Right forelimb (tissue), 1 donor: ENCODE measurements at regions not wholly inside any gene's neighbourhood (a gene's known extent, or its start where the extent isn't known, plus 50 kb on each side); places are given as distances from the start of the nearest gene placed in this dataset.

Source experiments
- DNase-seq: peaks from one replicate; pipeline ENCODE4 v3.0.0-alpha.2; 2018

DNA sequence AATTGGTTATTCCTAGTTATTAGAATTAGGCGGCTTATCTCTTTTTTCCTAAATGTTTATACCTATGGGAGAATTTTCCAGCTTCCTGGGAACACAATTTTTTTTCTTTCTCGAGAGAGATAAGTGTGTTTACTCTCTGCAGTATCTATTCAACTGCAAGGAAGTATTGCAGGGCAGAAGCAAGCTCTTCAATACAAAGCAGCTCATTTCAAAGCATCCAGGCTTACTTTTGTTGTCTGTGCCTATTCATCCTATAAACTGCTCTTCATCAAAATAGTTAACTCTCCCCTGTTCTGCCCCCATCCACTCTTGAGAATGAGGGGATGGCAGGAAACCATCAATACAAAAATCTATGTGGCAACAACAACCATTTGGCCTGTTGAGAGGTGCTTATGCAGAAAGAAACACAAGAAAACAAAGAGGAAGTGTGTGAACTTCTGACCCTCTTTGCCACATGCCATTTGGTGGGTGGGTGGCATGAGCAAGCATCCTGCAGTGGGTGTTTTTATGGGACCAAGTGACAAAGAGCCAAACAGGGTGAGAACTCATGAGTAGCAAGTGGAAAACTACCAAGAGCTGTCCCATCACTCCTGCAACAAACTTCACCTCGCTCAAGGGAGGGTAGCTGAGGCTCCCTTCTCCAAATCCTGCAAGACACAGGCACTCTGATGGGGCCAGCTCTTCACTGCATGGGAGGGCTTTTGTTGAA is 50.6 kb upstream of the MRPS6 start:
- no peak for DNase-seq

DNA sequence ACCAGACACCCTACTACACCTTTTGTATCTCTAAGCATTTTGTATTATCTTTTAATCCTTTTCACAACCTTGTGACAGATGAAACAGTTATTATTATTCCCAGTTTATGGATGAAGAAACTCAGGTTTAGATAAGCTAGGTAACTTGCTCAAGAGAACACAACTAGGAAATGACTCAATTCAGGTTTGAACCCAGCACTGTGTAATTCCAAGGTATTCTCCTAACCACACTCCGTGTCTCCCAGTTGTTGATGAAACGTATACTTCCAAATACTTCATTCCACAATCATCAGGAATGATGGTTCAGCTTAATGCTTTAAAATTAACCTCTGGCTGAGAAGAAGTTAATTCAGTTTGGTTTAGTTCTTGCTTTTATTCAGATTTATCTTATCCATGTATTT is 51.7 kb upstream of the MRPS6 start:
- DNase-seq, result no peak

DNA sequence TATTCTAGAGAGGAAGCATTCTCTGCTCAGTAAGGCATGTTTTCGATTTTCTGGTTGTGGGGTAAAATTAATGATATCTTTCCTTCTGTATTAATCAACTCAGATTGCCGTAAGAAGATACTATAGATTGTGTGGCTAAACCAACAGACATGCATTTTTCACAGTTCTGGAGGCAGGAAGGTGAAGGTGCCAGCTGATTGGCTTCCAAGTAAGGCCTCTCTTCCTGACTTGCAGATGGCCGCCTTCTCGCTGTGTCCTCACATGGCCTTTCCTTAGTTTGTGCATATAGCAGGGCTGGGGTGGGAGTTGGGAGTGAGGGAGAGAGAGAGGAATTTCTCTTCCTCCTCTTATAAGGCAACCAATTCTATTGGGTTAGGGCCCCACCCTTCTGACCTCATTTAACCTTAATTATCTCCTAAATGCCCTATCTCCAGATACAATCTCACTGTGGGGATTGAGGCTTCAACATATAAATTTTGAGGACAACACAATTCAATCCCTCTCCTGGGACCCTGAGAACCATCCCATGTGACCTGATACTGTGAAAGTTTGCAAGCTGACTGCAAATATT is 52.3 kb upstream of the MRPS6 start:
- DNase-seq, result no peak

DNA sequence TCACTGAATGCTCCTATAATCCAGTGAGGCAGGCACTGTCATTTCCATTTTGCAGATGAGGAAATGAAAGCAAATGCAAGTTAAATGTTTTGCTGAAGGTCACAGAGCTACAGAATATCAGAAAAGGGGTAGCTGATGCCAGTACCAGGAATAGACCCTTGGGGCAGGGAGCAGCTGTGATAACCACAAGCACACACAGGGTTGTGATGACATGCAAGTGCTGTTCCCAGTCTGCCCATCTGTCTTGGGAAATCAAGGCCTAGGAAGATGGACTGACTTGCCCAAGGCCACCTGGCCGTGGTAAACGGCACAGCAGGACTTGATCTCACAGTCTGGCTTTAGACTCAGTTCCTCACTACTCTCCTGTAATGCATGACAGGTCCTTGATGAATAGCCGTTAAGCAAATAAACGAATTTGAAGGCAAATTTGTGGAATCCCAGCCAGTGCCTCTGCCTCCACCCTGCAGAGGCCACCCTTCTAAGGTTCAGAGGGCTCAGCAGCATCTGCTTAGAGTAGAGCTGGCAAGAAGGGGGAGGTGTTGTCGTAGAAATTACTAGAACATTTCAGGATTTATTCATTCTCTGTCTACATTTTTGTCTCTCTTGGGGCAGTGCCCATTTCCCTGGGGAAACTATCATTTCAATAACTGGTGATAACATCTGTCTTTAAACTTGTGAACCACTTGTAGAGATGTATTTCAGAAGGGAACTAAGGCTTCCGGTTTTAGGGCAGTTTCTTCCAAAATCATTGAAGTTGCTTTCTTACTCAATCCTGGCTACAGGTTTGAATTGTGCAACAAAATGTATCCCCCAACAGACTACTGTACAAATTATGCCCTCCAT is 53.2 kb upstream of the MRPS6 start:
- no peak for DNase-seq

DNA sequence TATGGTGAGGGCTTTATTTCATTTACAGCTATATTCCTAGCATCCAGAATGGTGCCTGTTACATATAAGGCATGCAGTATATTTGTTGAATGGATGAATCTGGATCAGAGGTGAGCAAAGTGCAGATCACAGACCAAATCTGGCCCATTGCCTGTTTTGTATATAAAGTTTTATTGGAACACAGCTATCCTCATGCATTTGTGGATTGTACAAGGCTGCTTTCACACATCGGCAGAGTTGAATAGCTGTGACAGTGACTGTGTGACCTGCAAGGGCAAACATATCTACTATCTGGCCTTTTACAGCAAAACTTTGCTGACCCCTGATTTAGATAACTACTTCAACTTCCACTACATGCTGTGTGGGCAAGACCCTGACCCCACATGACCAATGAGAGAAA is 54.0 kb upstream of the MRPS6 start:
- DNase-seq, result no peak

DNA sequence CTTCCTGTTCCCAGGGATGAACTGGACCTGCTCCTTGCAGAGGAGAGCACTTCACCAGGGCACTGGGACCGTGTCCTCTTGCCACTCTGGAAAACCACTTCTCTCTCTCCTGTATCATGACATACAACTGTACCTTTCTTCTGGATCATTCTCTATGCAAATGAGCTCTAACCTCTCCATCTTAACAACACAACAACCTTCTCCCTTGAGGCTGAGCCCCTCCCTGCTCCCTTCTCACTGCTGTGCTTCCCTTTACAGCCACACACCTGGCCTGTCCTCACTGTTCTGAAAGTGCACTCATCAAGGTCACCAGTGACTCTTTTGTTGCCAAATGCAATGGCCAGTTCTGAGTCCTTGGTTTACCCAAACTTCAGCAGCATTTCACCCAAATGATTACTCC is 54.5 kb upstream of the MRPS6 start:
- DNase-seq, result no peak

DNA sequence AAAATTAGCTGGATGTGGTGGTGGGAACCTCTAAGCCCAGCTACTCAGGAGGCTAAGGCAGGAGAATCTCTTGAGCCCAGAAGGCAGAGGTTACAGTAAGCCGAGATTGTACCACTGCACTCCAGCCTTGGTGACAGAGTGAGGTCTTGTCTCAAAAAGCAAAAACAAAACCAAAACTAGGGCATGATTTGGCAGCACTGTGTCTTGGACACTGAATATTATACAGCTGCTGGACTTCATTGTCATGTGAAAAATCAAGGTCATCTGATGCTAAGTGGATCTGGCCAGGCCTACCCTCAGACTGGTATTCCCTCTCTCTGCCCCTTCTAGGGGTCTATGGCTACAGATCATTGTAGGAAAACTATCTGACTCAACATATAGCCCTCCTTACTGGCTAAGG is 55.2 kb upstream of the MRPS6 start:
- DNase-seq, result no peak

DNA sequence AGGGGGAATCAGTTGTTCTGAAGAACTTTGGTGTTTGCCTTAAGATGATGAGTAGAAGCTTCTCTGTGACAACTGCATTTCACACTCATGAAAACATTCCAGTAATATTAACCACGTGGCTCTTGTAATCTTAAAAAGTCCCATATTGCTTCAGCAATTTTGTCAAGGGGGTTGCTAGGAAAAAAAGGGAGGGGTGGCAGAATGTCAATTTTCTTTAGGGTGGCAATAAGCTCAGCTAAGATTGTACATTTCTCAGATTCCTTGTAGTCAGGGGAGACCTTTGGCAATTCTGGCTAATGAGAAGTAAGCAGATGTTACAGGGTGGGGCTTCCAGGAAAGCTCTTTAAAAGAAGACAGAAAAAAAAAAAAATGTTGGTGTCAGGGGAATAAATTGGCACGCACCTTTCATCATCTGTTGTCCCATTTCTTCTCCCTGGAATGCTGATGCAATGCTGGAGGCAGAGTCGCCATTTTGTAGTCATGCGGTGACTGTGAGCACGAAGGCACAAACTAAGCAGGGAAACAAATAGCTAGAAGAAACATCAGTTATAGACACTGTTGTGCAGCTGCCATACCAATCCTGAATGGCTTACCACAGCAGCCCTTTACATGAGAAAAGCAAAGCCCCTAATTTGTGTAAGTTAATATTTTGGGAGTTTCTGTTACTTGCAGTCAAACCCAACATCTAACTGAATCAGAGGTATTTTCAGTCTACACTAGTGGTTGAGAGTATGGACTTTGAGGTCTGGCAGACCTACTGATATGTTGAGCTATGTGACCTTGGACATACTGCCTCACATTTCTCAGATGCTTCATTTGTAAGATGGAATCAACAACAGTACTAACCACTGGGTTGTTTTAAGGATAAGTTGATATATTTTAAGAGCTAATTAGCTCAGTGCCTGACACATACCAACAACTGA is 56.1 kb upstream of the MRPS6 start:
- no peak for DNase-seq

DNA sequence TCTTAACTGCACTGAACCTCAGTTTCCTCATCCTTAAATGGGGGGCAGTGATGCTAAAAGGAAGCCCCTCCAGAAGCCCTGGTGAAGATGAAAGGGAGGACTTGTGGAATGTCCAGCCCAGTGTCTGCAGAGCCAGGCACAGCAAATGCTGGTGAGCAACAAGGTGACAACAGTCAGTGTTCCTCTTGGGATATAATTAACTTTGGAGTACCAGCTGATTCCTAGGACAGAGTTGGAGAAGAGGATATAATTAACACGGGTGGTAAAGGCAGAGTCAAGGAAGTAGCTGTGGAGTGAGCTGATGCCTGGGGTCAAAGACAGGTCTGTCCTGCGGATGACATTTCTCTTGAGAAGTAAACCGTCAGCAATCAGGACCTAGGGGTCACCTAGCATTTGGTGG is 60.7 kb upstream of the MRPS6 start:
- DNase-seq, result no peak

DNA sequence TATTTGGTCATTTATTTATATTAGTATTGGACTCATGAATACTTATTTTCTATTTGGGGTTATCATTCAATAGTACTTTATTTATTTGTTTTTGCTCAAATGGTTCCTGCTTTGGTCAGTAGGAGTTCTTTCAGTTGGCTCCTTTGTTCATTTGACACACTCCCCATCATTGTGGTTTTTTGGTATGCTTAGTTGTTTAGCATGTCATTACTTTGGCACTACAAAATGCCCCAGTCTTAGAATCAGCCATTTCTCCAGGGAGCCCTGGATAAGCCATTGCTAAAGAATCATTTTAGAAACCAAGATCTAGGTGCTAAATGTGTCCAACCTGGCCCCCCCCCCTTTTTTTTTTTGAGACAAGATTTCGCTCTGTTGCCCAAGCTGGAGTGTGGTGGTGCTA is 61.7 kb upstream of the MRPS6 start:
- DNase-seq, result no peak

DNA sequence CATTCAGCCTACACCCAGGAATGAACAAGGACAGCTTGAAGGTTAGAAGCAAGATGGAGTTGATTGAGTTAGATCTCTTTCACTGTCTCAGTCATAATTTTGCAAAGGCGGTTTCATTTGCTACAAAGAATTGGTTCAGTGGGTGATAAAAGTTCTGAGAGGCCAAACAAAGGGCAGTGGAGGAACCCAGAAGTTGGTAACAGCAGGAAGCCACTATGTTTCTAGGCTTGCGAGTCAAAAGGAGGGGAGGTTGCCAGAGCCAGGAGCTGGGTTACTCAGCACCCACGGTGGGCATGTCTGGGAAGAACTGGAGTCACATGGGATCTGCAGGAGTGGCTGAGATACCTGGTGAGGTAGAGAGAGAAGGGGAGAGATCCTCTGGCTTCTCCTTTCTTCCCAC is 64.2 kb upstream of the MRPS6 start:
- no peak for DNase-seq

DNA sequence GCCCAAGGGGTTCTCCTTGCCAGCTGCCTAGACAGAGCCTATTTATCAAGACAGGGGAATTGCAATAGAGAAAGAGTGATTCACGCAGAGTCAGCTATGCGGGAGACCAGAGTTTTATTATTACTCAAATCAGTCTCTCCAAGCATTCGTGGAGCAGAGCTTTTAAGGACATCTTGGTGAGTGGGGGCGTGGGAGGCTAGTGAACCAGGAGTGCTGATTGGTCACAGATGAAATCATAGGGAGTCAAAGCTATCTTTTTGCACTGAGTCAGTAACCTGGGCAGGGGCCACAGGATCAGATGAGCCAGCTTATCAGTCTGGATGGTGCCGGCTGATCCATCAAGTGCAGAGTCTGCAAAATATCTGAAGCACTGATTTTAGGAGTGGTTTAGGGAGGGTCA is 64.8 kb upstream of the MRPS6 start:
- DNase-seq, result no peak

DNA sequence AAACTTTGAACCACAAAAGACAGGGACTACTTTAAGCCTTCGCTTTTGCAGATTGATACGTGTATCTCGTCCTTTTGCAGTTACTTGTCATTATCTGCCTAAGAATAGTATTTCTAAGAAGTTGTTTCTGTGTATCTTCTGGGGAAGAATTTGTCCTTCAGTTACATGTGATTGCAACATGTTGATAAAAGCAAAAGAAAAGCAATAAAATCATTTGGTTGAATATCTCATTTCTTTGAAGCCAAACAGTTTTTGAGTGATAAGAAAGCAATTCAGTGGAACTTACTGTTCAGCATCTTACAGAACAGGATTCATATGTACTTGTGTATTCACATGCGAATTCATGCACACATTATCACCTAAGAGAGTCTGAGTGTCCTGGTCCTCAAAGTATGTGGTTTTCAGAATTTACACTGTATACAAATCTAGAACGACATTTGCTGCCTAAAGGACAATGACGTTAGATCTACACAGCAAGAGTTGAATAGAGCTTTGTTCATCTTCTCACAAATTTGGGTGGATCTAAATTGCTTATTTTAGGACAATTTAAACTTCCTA is 66.7 kb upstream of the MRPS6 start:
- DNase-seq, result no peak

DNA sequence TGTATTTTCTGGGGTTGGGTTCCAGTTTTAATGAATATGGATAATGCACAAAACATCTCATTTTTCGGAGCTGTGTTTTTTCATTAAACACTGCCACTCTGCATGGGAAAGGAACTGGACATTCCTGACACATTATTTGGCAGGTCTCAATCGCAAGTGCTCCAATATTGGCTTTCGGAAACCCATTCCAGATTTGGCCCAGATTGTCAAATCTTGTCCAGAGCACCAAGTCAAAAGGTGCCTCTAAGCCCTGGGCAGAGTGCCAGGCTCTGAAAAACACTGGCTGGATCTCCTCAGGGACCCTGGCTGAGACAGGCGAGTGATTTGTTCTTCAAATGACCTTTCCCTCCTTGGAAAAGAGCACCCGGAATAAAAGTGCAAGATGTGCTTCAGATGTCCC is 68.4 kb upstream of the MRPS6 start:
- DNase-seq, result no peak

DNA sequence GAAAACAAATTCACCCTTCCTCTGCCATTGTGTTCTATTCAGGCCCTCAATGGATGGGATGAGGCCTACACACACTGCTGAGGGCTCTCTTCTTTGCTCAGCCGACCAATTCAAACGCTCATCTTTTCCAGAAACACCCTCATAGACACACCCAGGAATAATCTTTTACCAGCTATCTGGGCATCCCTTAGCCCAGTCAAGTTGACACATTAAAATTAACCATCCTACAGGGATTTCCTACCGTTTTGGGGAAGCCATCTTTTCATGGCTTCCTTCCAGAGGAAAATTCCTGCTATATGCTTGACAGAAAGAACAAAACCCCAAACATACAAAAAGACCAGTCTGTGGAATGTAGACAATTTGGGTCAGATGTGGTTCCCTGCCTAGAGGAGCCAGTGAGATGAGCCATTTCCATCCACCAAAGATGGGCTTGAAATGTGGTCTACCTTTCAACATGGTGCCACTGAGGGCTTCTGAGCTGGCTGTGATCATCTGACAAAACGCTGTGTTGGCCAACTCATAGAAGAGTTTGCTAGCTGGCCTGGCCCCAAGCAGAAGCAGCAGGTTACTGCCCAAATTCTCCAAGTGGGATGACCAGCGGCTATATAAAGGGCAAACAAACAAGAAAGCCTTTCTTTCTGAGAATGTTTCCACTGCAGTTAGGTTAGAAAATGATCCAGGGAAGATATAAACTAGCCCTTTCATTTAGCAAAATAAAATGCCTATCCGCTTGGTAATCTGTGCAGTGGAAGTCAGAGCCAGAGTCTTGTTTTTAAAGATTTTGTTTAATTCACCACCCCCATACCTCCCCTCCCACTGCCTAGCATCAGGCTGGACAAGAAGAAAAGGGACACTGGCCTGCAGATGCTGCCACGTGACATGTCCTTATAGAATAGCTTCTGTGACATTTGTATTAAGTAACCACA is 69.1 kb upstream of the MRPS6 start:
- DNase-seq, result no peak

DNA sequence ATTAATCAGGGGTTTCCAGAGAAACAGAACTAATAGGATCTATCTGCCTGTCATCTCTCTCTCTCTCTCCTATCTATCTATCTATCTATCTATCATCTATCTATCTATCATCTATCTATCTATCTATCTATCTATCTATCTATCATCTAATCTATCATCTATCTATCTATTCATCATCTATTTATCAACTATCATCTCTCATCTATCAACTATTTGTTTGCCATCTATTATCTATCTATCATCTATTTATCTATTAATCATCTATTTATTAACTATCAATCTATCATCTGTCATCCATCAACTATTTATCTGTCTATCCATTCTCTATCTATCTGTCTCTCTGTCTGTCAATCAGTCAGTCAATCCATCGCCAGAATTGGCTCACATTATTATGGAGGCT is 70.0 kb upstream of the MRPS6 start:
- no peak for DNase-seq

DNA sequence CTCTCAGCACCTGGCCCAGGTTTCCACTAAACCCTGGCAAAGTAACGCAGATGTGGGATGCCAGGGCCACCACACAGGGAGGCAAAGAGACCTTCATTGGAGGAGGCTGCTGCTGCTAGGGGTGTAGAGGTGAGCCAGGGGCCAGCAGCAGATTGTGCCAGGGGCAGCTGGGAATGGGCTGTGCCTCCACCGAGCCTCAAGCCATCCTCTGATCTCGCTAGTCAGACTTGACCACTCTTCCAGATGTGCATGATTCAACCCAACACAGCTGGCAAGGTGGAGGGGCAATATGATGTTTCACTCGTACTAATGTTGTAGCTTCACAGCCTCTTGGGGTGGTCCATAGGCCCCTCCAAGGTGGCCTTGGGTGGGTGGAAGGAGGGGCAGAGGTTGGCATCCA is 73.0 kb upstream of the MRPS6 start:
- DNase-seq, result no peak

DNA sequence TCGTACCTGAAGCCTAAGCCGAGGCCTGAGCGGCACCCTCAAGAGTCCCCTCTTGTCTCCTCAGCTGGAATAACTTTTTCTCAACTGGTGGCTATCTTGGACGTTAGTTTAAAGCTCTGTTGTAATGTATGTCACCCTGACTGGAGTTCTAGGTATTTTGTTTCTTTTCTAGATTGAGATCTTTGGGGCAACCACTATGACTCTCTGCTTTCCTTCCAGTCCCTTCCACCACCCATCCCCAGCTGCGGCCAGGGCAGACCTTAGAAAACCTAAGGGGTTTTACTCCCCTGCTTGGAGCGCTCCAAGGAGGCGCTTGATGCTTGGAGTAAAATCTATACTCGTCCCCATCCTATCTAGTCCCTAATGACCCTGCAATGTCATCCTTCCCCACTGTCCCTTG is 74.6 kb upstream of the MRPS6 start:
- no peak for DNase-seq

DNA sequence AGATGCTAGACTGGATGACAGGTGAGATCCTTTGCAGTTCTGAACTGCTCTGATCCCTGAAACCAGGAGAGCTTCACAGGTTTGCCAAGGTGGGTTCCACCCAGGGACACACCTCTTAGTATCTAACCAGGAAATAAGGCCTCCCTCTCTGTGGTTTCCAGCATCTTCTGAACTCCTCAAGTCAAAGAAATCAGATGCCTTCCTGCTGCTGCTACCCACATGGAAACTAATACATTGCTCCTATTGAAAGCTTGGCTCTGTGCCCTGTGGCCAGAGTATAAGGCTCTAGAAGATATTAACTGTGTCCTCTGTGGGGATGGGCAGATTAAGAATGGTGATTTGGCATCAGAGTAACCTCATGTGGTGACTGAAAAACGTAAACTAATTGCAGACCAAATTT is 75.0 kb upstream of the MRPS6 start:
- DNase-seq, result no peak

DNA sequence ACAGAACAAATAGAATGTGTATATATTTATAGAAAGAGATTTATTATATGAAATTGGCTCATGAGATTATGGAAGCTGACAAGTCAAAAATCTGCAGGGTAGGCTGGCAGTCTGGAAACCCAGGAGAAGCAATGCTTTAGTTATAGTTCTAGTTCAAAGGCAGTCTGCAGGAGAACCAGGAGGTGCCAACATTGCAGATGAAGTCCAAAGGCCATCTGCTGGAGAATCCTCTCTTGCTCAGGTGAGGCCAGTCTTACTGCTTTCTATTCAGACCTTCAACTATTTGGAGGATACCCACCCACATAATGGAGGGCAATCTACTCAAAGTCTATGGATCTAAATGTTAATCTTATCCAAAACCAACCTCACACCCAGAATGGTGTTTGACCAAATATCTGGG is 75.9 kb upstream of the MRPS6 start:
- DNase-seq, result no peak

DNA sequence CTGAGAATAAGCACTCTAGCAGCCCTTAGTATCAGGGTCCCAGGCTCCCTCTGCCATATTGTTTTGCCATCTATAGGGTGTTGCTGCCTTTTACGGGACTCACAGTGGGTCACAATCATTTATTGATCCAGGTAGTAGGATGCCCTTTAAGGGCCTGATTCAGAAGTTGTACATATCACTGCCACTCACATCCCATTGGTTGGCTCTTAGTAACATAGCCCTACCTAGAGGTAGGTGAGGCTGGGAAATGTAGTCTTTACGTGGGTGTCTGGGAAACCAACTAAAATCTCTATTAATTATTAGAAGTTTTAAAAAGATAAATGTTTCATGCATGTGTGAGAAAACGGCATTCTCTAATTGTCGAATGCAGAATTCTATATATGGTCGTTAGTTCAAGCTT is 78.8 kb upstream of the ATP5PO start:
- no peak for DNase-seq
